Endothelial cell of umbilical vein (primary cell): ENCODE measurements at regions not wholly inside any gene's neighbourhood (a gene's known extent, or its start where the extent isn't known, plus 50 kb on each side); places are given as distances from the start of the nearest gene placed in this dataset.

Experiments used
- POLR2A ChIP-seq: IDR thresholded peaks from 2 replicates; pipeline ENCODE4 v1.6.1; 2012; ENCODE audit warnings: low read depth, mild to moderate bottlenecking, control low read depth, low read length
- TF ChIP-seq, protein P1 (sequence below), 2 donors: IDR thresholded peaks; 1 replicate in 1 of 2; 2 replicates in 1 of 2; pipeline ENCODE4 v1.5.1; 2011; ENCODE audit warnings: low read length in 2 of 2, mild to moderate bottlenecking in 2 of 2, moderate library complexity in 2 of 2, control low read depth in 1 of 2, inconsistent platforms in 1 of 2, low read depth in 1 of 2; ENCODE audit not compliant: insufficient read depth in 1 of 2; ENCODE audit errors: extremely low read depth in 1 of 2

DNA sequence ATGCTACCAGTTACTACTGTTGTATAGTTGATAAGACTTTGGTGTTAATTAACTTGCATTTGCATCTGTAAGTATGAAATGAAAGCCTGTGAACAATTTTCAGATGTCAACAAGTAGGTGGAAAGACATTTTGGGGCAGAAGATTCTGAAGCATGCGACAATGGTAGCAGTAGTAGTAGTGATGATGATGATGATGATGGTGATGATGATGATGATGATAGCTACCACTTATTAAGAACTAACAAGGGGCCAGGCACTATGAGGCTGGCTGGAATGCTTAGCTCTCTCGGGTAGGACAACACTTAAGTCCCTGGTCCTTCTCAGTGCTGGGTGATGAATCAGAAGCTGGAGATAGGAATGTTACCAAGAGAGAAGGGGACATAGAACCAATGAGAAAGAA, 333.4 kb upstream of the IL12A start:
- TF ChIP-seq, protein P1, sequence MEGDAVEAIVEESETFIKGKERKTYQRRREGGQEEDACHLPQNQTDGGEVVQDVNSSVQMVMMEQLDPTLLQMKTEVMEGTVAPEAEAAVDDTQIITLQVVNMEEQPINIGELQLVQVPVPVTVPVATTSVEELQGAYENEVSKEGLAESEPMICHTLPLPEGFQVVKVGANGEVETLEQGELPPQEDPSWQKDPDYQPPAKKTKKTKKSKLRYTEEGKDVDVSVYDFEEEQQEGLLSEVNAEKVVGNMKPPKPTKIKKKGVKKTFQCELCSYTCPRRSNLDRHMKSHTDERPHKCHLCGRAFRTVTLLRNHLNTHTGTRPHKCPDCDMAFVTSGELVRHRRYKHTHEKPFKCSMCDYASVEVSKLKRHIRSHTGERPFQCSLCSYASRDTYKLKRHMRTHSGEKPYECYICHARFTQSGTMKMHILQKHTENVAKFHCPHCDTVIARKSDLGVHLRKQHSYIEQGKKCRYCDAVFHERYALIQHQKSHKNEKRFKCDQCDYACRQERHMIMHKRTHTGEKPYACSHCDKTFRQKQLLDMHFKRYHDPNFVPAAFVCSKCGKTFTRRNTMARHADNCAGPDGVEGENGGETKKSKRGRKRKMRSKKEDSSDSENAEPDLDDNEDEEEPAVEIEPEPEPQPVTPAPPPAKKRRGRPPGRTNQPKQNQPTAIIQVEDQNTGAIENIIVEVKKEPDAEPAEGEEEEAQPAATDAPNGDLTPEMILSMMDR (IDR thresholded peaks at IDR 0.05; ENCODE audit: extremely low read depth in 1 of 2, insufficient read depth in 1 of 2, low read depth in 1 of 2, low read length in 2 of 2) = no peak
- no peak for TF ChIP-seq POLR2A
